COLO668 (cell line): ENCODE measurements at regions not wholly inside any gene's neighbourhood (a gene's known extent, or its start where the extent isn't known, plus 50 kb on each side); places are given as distances from the start of the nearest gene placed in this dataset.

Experiments
- DNase-seq: peaks from one replicate; lab custom pipeline; 2025; ENCODE audit not compliant: unreplicated experiment; lab: John Stamatoyannopoulos, UW

- no peak for DNase-seq
These were observed 172.0 kb upstream of the LRIG1 start for GRCh38 chr3:66672830-66673229.

- DNase-seq: no peak
These were observed 172.5 kb upstream of the LRIG1 start for GRCh38 chr3:66673293-66673692.

- DNase-seq: no peak
These were observed 174.5 kb upstream of the LRIG1 start for GRCh38 chr3:66675366-66675765.

GRCh38 chr3:66692042-66692765 lies 191.4 kb upstream of the LRIG1 start:
- no peak for DNase-seq

GRCh38 chr3:66692766-66693150 lies 191.9 kb upstream of the LRIG1 start:
- no peak for DNase-seq

- DNase-seq: no peak
These were observed 192.7 kb upstream of the LRIG1 start for GRCh38 chr3:66693461-66694031.

- no peak for DNase-seq
These were observed 201.3 kb upstream of the LRIG1 start for GRCh38 chr3:66702126-66702525.

GRCh38 chr3:66703501-66703900 lies 202.7 kb upstream of the LRIG1 start:
- no peak for DNase-seq

GRCh38 chr3:66705076-66705475 lies 204.3 kb upstream of the LRIG1 start:
- DNase-seq: no peak

GRCh38 chr3:66706890-66707289 lies 206.1 kb upstream of the LRIG1 start:
- no peak for DNase-seq

GRCh38 chr3:66709532-66709931 lies 208.7 kb upstream of the LRIG1 start:
- DNase-seq: no peak

- DNase-seq: no peak
These were observed 211.4 kb upstream of the LRIG1 start for GRCh38 chr3:66712210-66712609.

GRCh38 chr3:66713921-66714320 lies 213.1 kb upstream of the LRIG1 start:
- DNase-seq: no peak

- DNase-seq: no peak
These were observed 215.0 kb upstream of the LRIG1 start for GRCh38 chr3:66715806-66716205.

- no peak for DNase-seq
These were observed 217.0 kb upstream of the LRIG1 start for GRCh38 chr3:66717806-66718205.

GRCh38 chr3:66719796-66720356 lies 219.1 kb upstream of the LRIG1 start:
- no peak for DNase-seq

GRCh38 chr3:66720508-66720907 lies 219.7 kb upstream of the LRIG1 start:
- DNase-seq: no peak

- DNase-seq: no peak
These were observed 221.9 kb upstream of the LRIG1 start for GRCh38 chr3:66722675-66723074.

- DNase-seq: no peak
These were observed 222.4 kb upstream of the LRIG1 start for GRCh38 chr3:66723231-66723630.

- no peak for DNase-seq
These were observed 229.0 kb upstream of the LRIG1 start for GRCh38 chr3:66729687-66730393.

GRCh38 chr3:66738625-66739365 lies 238.0 kb upstream of the LRIG1 start:
- no peak for DNase-seq
